HG03066 (cell line): ENCODE measurements at regions not wholly inside any gene's neighbourhood (a gene's known extent, or its start where the extent isn't known, plus 50 kb on each side); places are given as distances from the start of the nearest gene placed in this dataset.
"Not testable (repeated sequence)": the region's sequence is repeated elsewhere in the genome, so short reads cannot be mapped to it uniquely, and the experiment has no call there.

ENCODE experiments used
- ATAC-seq: cut with Tn5 transposase; IDR thresholded peaks from one replicate; pipeline ENCODE4 v1.9.1; 2021; ENCODE audit warnings: low read depth; ENCODE audit not compliant: unreplicated experiment

- no peak for ATAC-seq
Observed at GRCh38 chr7:115793958-115794702, 236.4 kb downstream of the TFEC start.

GRCh38 chr7:115789901-115790300, 240.7 kb downstream of the TFEC start:
- ATAC-seq = no peak

- ATAC-seq = not testable (repeated sequence)
Observed at GRCh38 chr7:115789473-115789872, 241.1 kb downstream of the TFEC start.

GRCh38 chr7:115782696-115783490, 247.7 kb downstream of the TFEC start:
- ATAC-seq = no peak

GRCh38 chr7:115779561-115779960, 251.0 kb downstream of the TFEC start:
- no peak for ATAC-seq

GRCh38 chr7:115775981-115776380, 254.6 kb downstream of the TFEC start:
- ATAC-seq = no peak

GRCh38 chr7:115763347-115763746, 267.2 kb downstream of the TFEC start:
- ATAC-seq = no peak

GRCh38 chr7:115758025-115758424, 272.5 kb downstream of the TFEC start:
- ATAC-seq = no peak

- ATAC-seq = no peak
Observed at GRCh38 chr7:115754226-115754625, 276.3 kb downstream of the TFEC start.

- no peak for ATAC-seq
Observed at GRCh38 chr7:115749924-115750323, 280.6 kb downstream of the TFEC start.

GRCh38 chr7:115748123-115748738, 282.3 kb downstream of the TFEC start:
- no peak for ATAC-seq

- ATAC-seq = no peak
Observed at GRCh38 chr7:115747174-115747573, 283.4 kb downstream of the TFEC start.

GRCh38 chr7:115740043-115740442, 290.5 kb downstream of the TFEC start:
- ATAC-seq = no peak

- ATAC-seq = no peak
Observed at GRCh38 chr7:115734641-115735040, 295.9 kb downstream of the TFEC start.

- no peak for ATAC-seq
Observed at GRCh38 chr7:115731796-115732471, 298.6 kb downstream of the TFEC start.

- ATAC-seq = no peak
Observed at GRCh38 chr7:115728518-115728917, 302.0 kb downstream of the TFEC start.

GRCh38 chr7:115724400-115725056, 306.0 kb downstream of the TFEC start:
- ATAC-seq = no peak

- no peak for ATAC-seq
Observed at GRCh38 chr7:115722302-115722977, 308.1 kb downstream of the TFEC start.

- ATAC-seq = no peak
Observed at GRCh38 chr7:115721293-115722217, 309.0 kb downstream of the TFEC start.
